Ovary (tissue), 7 donors: ENCODE measurements at regions not wholly inside any gene's neighbourhood (a gene's known extent, or its start where the extent isn't known, plus 50 kb on each side); places are given as distances from the start of the nearest gene placed in this dataset.

Experiments used
- DNase-seq, 5 donors: peaks; one replicate each; pipeline ENCODE4 v3.0.0-alpha.2; 2019 to 2020
- H3K27ac ChIP-seq, 2 donors: fragments of 200-600 bp; one replicate each; pipeline versions ENCODE4 v1.5.1 to v1.8.0; 2019 to 2022
- H3K27me3 ChIP-seq: fragments of 200-600 bp; one replicate; pipeline ENCODE4 v1.8.0; 2022
- H3K36me3 ChIP-seq: fragments of 200-600 bp; sonication (generic); one replicate; pipeline ENCODE4 v1.5.1; 2019
- H3K4me1 ChIP-seq: one replicate; pipeline ENCODE4 v1.8.1; 2013; ENCODE audit warnings: mild to moderate bottlenecking, moderate library complexity; ENCODE audit not compliant: insufficient read depth
- H3K4me3 ChIP-seq: fragments of 200-600 bp; sonication (generic); one replicate; pipeline ENCODE4 v1.5.1; 2017
- H3K9me3 ChIP-seq, 2 donors: fragments of 200-600 bp in 1 of 2; sonication (generic) in 1 of 2; one replicate each; pipeline versions ENCODE4 v1.5.1 to v1.8.1; 2013 to 2019; ENCODE audit warnings: mild to moderate bottlenecking in 1 of 2, moderate library complexity in 1 of 2
- EP300 ChIP-seq: sonication (generic); formaldehyde crosslinking; IDR thresholded peaks from one replicate; pipeline ENCODE4 v1.6.1; 2017; ENCODE audit warnings: antibody characterized with exemption
- POLR2A ChIP-seq: fragments of 450-650 bp; IDR thresholded peaks from one replicate; pipeline ENCODE4 v1.6.1; 2017; ENCODE audit warnings: antibody characterized with exemption, mild to moderate bottlenecking, moderate library complexity
- WGBS, 3 donors: extraction: QIAGEN DNeasy Blood & Tissue Kit in 1 of 3; methylation state at CpG; one replicate each; pipeline versions ENCODE4 v1.1.5 to v1.1.7; 2013 to 2017; 5-methylcytosine and 5-hydroxymethylcytosine counted together
- intact Hi-C, 4 donors: fragments of 100-400 bp; cut with DNase I; formaldehyde crosslinking; loops; one replicate each; pipeline versions ENCODE4 v1.11.0 to v1.15.1; 2022 to 2023
- TF ChIP-seq, protein P1 (sequence below), 3 donors: fragments of 450-650 bp in 2 of 3; fragments of 200-600 bp in 1 of 3; IDR thresholded peaks; one replicate each; pipeline versions ENCODE4 v1.5.1 to v1.8.0; 2016 to 2022; ENCODE audit warnings: antibody characterized with exemption in 3 of 3, mild to moderate bottlenecking in 1 of 3
- donor health status: DM: no; HTN: no; CAD: no; lungs with moderate emphysema.
- donor health status: DM: no; HTN: no; CAD: no.
- donor health status: Bipolar disorder and iron deficiency.
- donor health status: DM: no; HTN: no; CAD: no.
- donor health status: DM: yes; HTN: yes; CAD: no.

DNA sequence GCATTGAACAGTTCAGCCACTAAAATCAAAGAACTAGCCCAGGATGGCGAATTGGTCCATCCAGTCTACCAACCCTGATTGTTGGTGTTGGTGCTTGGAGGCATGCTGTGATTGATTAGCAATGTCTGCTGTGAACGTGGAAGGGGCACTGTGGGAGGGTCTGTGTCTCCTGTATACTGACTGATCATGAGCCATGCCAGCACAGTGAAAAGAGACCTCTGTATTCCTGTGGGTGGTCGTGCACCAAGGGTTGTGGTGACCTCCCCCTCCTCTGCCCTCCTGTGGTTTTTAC is 63.0 kb upstream of the DLK1 start:
- no peaks in the 10 kb centered on the region for H3K36me3 ChIP-seq
- intact Hi-C loops = loop anchor here (5.0 to 10.0 kb wide), 7 partner anchors 51 to 964 kb away; partner anchors contain the start of genes MEG3 (in 3 of the 4) and RTL1 (in 2 of the 4)
- no peaks in the 10 kb centered on the region for H3K9me3 ChIP-seq
- peak overlapping the region in 1 of 2 donors; percentile 83 for H3K27ac ChIP-seq
- DNase-seq = no peak
- H3K4me3 ChIP-seq = no peak overlapping the region
- no peaks in the 10 kb centered on the region for H3K27me3 ChIP-seq
- 56 to 72% (median 60%) methylated on average over 3 of the region's 3 CpGs for WGBS, 3 donors
- H3K4me1 ChIP-seq = peaks cover 14% of the 10 kb centered on the region
- TF ChIP-seq, protein P1, sequence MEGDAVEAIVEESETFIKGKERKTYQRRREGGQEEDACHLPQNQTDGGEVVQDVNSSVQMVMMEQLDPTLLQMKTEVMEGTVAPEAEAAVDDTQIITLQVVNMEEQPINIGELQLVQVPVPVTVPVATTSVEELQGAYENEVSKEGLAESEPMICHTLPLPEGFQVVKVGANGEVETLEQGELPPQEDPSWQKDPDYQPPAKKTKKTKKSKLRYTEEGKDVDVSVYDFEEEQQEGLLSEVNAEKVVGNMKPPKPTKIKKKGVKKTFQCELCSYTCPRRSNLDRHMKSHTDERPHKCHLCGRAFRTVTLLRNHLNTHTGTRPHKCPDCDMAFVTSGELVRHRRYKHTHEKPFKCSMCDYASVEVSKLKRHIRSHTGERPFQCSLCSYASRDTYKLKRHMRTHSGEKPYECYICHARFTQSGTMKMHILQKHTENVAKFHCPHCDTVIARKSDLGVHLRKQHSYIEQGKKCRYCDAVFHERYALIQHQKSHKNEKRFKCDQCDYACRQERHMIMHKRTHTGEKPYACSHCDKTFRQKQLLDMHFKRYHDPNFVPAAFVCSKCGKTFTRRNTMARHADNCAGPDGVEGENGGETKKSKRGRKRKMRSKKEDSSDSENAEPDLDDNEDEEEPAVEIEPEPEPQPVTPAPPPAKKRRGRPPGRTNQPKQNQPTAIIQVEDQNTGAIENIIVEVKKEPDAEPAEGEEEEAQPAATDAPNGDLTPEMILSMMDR (IDR thresholded peaks at IDR 0.05) = no peak
- no peak for TF ChIP-seq EP300
- TF ChIP-seq POLR2A = no peak

DNA sequence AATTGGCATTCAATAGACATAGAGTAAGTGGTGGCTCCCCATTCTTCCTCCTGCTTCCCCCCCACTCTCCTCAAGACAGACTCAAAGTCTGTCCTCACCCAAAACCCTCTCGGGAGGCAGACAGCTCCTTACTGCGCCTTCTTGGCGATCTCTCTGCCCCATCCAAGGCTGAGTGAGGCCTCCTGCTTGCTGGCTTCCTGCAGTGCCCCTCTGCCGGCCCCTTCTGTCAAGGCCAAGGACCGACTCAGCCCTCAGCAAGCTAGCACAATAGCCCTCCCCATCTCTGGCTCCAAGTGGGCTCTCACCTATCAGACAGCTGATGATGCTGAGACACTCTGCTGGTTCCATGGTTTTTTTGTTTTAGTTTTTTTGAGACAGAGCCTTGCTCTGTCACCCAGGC is 62.5 kb upstream of the DLK1 start:
- Histone ChIP-seq H3K27ac (peak overlapping the region; percentile 18 to 83), H3K4me1 (peaks cover 17% of the 10 kb centered on the region), H3K27me3 (no peaks in the 10 kb centered on the region), H3K9me3 (no peaks in the 10 kb centered on the region), H3K4me3 (no peak overlapping the region), H3K36me3 (no peaks in the 10 kb centered on the region)
- intact Hi-C loops = loop anchor here (5.0 to 10.0 kb wide), 7 partner anchors 51 to 963 kb away; partner anchors contain the start of genes MEG3 (in 3 of the 4) and RTL1 (in 2 of the 4)
- 46 to 60% (median 49%) methylated on average over 5 of the region's 5 CpGs for WGBS, 3 donors
- TF ChIP-seq EP300 = no peak
- TF ChIP-seq POLR2A = no peak
- TF ChIP-seq, protein P1 (IDR thresholded peaks at IDR 0.05) = no peak
- DNase-seq = peak in 4 of 5 donors; percentile 67 to 79 (median 74)

DNA sequence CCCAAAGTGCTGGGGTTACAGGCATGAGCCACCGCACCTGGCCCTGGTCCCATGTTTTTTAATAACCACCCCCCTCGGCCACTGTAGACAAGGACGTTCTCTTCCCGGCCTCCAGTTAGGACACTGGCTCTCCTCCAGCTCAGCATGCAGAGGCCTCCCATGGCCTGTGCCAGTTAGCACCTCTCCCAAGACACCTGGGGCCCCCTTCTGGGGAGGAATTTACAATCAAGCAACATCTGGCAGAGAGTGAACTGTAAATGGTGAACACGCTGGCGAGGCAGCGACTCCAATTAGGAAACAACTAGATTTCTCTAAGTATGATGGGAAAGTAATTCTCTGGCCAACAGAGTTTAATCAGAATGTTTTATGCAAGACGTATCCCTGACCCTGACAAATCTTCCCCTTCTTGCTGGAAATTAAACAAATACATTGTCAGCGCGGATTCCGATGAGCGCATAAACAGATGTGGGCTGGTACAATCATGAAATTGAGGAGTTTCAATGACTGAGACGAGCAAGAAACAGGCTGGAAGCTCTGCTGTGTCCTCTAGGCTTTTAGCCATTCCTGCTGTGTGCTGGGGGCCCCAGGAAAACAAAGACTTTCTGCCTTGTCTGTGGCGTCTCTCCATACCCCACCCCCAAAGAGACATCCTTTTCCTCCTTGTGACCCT is 61.7 kb upstream of the DLK1 start:
- Histone ChIP-seq H3K4me3 (no peak overlapping the region), H3K27me3 (no peaks in the 10 kb centered on the region), H3K4me1 (peaks cover 20% of the 10 kb centered on the region), H3K9me3 (no peaks in the 10 kb centered on the region), H3K27ac (peak overlapping the region; percentile 77 to 83), H3K36me3 (no peaks in the 10 kb centered on the region)
- TF ChIP-seq POLR2A (no peak), EP300 (peak; percentile 4)
- TF ChIP-seq, protein P1 (IDR thresholded peaks at IDR 0.05) = no peak
- 7 to 14% (median 9%) methylated on average over 14 of the region's 14 CpGs for WGBS, 3 donors
- DNase-seq = peak; percentile 78 to 84 (median 84)
- intact Hi-C loops = loop anchor here (5.0 to 10.0 kb wide), 8 partner anchors 42 to 962 kb away; partner anchors contain the start of genes MEG3 (in 3 of the 4) and RTL1 (in 2 of the 4)

DNA sequence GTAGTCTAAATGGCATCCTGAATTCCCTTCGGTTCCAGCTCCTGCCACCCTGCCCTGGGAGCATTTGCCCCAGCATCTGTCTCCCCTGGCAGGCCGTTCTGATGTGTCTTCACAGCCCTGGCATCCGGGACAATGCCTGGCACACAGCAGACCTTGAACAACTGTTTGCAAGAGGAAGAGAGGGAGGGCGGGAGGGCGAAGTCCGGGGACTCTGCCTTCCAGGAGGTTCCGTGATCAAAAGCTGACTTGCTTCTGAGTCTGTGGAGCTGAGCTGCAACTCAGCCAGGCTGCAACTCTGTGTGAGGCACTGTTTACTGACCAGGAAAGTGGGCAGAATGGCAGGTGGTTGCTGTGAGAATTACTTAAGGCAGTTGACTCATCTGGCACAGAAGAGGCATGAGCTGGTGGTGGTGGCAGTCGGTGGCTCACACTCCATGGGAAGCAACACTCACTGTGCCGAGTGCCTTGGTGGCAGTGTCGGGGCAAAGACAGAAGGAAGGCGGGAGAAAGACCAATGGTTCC is 61.1 kb upstream of the DLK1 start:
- WGBS, 3 donors = 37 to 40% (median 40%) methylated on average over 11 of the region's 11 CpGs

More for the DNA sequence above, 61.1 kb upstream of the DLK1 start:
- intact Hi-C loops = loop anchor here (5.0 to 10.0 kb wide), 5 partner anchors 42 to 889 kb away; partner anchors contain the start of gene MEG3 (in 1 of the 4)
- Histone ChIP-seq H3K27me3 (no peaks in the 10 kb centered on the region), H3K4me1 (peaks cover 18% of the 10 kb centered on the region), H3K27ac (peak overlapping the region; percentile 77 to 83), H3K4me3 (no peak overlapping the region), H3K9me3 (no peaks in the 10 kb centered on the region), H3K36me3 (no peaks in the 10 kb centered on the region)
- TF ChIP-seq, protein P1 (IDR thresholded peaks at IDR 0.05) = no peak
- TF ChIP-seq POLR2A (no peak), EP300 (no peak)
- DNase-seq = peak in 3 of 5 donors; percentile 58 to 70 (median 58)
